ENCODE measurements at regions not wholly inside any gene's neighbourhood (a gene's known extent, or its start where the extent isn't known, plus 50 kb on each side); places are given as distances from the start of the nearest gene placed in this dataset.
A peak's percentile ranks its signal among the peaks of the same experiment; 100 is the strongest.

GRCh38 chr6:169931261-169931660 is 179.8 kb downstream of the ERMARD start:
- H3K27me3 ChIP-seq (ENCODE audit: control insufficient read depth, insufficient read depth, low read length) = peaks cover 3% of the 10 kb centered on the region
- no peaks in the 10 kb centered on the region for H3K36me3 ChIP-seq (ENCODE audit: control insufficient read depth, insufficient read depth, low read length)
- WGBS (ENCODE audit: insufficient coverage) = 86% methylated on average over 11 of the region's 11 CpGs
- Mint-ChIP-seq H3K27ac (no peak overlapping the region), H3K27me3 (ENCODE audit: low read depth in 2 of 2) (peaks cover 16% of the 10 kb centered on the region in 2 donors), H3K36me3 (no peaks in the 10 kb centered on the region), H3K4me1 (no peaks in the 10 kb centered on the region), H3K9me3 (peaks cover 0 to 11% of the 10 kb centered on the region in 2 donors), H3K4me3 (no peak overlapping the region)
- no peak for DNase-seq
- H3K9me3 ChIP-seq (ENCODE audit: control insufficient read depth, insufficient read depth, low read length) = no peaks in the 10 kb centered on the region
- H3K4me3 ChIP-seq (ENCODE audit: low read length) = no peak overlapping the region
- ATAC-seq = no peak
- intact Hi-C loops (cut with micrococcal nuclease) = no loop called here
- TF ChIP-seq, protein P1, sequence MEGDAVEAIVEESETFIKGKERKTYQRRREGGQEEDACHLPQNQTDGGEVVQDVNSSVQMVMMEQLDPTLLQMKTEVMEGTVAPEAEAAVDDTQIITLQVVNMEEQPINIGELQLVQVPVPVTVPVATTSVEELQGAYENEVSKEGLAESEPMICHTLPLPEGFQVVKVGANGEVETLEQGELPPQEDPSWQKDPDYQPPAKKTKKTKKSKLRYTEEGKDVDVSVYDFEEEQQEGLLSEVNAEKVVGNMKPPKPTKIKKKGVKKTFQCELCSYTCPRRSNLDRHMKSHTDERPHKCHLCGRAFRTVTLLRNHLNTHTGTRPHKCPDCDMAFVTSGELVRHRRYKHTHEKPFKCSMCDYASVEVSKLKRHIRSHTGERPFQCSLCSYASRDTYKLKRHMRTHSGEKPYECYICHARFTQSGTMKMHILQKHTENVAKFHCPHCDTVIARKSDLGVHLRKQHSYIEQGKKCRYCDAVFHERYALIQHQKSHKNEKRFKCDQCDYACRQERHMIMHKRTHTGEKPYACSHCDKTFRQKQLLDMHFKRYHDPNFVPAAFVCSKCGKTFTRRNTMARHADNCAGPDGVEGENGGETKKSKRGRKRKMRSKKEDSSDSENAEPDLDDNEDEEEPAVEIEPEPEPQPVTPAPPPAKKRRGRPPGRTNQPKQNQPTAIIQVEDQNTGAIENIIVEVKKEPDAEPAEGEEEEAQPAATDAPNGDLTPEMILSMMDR (IDR thresholded peaks at IDR 0.05) = no peak
- no peak overlapping the region for H3K27ac ChIP-seq (ENCODE audit: low read length)
- H3K4me1 ChIP-seq (ENCODE audit: control insufficient read depth, insufficient read depth, low read length) = no peaks in the 10 kb centered on the region

- H3K36me3 ChIP-seq (ENCODE audit: control insufficient read depth, insufficient read depth, low read length) = no peaks in the 10 kb centered on the region
- 90% methylated on average over 5 of the region's 6 CpGs for WGBS (ENCODE audit: insufficient coverage)
These were observed 179.4 kb downstream of the ERMARD start for GRCh38 chr6:169930799-169931198.

GRCh38 chr6:169927711-169928110 is 176.3 kb downstream of the ERMARD start:
- peaks cover 22 to 23% of the 10 kb centered on the region in 2 donors for H3K27me3 Mint-ChIP-seq (ENCODE audit: low read depth in 2 of 2)
- H3K27me3 ChIP-seq (ENCODE audit: control insufficient read depth, insufficient read depth, low read length) = peaks cover 3% of the 10 kb centered on the region
- H3K4me1 ChIP-seq (ENCODE audit: control insufficient read depth, insufficient read depth, low read length) = no peaks in the 10 kb centered on the region
- H3K27ac Mint-ChIP-seq = no peak overlapping the region
- 91% methylated on average over 4 of the region's 5 CpGs for WGBS (ENCODE audit: insufficient coverage)
- no peak overlapping the region for H3K27ac ChIP-seq (ENCODE audit: low read length)
- H3K9me3 ChIP-seq (ENCODE audit: control insufficient read depth, insufficient read depth, low read length) = no peaks in the 10 kb centered on the region
- intact Hi-C loops (cut with micrococcal nuclease) = no loop called here
- no peak for DNase-seq
- TF ChIP-seq, protein P1 (IDR thresholded peaks at IDR 0.05) = no peak
- H3K4me3 ChIP-seq (ENCODE audit: low read length) = no peak overlapping the region
- H3K36me3 ChIP-seq (ENCODE audit: control insufficient read depth, insufficient read depth, low read length) = no peaks in the 10 kb centered on the region
- no peaks in the 10 kb centered on the region for H3K36me3 Mint-ChIP-seq
- peaks cover 0 to 11% of the 10 kb centered on the region in 2 donors for H3K9me3 Mint-ChIP-seq
- no peak overlapping the region for H3K4me3 Mint-ChIP-seq
- ATAC-seq = no peak
- no peaks in the 10 kb centered on the region for H3K4me1 Mint-ChIP-seq

More at GRCh38 chr6:169930799-169931198, 179.4 kb downstream of the ERMARD start:
- TF ChIP-seq, protein P1 (IDR thresholded peaks at IDR 0.05) = no peak
- no peaks in the 10 kb centered on the region for H3K4me1 ChIP-seq (ENCODE audit: control insufficient read depth, insufficient read depth, low read length)
- DNase-seq = peak in 1 of 2 donors; percentile 38
- no peak for ATAC-seq
- peaks cover 3% of the 10 kb centered on the region for H3K27me3 ChIP-seq (ENCODE audit: control insufficient read depth, insufficient read depth, low read length)
- Mint-ChIP-seq H3K9me3 (peaks cover 0 to 11% of the 10 kb centered on the region in 2 donors), H3K4me3 (no peak overlapping the region), H3K36me3 (no peaks in the 10 kb centered on the region), H3K4me1 (no peaks in the 10 kb centered on the region), H3K27me3 (ENCODE audit: low read depth in 2 of 2) (peaks cover 19 to 20% of the 10 kb centered on the region in 2 donors), H3K27ac (no peak overlapping the region)
- H3K27ac ChIP-seq (ENCODE audit: low read length) = no peak overlapping the region
- no peaks in the 10 kb centered on the region for H3K9me3 ChIP-seq (ENCODE audit: control insufficient read depth, insufficient read depth, low read length)
- H3K4me3 ChIP-seq (ENCODE audit: low read length) = no peak overlapping the region
- intact Hi-C loops (cut with micrococcal nuclease) = no loop called here

Data from natural killer cell (primary cell).